ENCODE measurements at regions not wholly inside any gene's neighbourhood (a gene's known extent, or its start where the extent isn't known, plus 50 kb on each side); places are given as distances from the start of the nearest gene placed in this dataset.

DNA sequence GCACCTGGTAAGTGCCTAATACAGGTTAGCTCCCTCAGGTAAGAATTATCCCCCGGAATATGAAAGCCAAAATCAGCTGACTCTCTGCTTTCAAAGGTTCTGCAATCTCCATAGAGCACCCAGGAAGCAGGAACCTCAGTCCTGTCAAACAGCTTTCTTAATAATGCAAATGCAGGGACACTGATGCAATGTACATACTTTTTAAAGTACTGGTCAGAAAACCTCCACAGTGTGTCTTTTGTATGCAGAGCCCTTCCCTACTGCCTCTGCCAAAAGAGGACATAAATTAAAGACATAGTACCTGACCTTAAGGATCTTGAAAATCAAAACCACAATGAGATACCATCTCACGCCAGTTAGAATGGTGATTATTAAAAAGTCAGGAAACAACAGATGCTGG, 365.0 kb upstream of the KAZN start:
- DNase-seq (no peak), ATAC-seq (no peak)
- peaks cover 0 to 12% (median 0%) of the 10 kb centered on the region in 11 donors for H3K9me3 ChIP-seq
- H3K27ac ChIP-seq: no peak overlapping the region
- intact Hi-C loops (cut with DNase I): no loop called here
- TF ChIP-seq, protein P1, sequence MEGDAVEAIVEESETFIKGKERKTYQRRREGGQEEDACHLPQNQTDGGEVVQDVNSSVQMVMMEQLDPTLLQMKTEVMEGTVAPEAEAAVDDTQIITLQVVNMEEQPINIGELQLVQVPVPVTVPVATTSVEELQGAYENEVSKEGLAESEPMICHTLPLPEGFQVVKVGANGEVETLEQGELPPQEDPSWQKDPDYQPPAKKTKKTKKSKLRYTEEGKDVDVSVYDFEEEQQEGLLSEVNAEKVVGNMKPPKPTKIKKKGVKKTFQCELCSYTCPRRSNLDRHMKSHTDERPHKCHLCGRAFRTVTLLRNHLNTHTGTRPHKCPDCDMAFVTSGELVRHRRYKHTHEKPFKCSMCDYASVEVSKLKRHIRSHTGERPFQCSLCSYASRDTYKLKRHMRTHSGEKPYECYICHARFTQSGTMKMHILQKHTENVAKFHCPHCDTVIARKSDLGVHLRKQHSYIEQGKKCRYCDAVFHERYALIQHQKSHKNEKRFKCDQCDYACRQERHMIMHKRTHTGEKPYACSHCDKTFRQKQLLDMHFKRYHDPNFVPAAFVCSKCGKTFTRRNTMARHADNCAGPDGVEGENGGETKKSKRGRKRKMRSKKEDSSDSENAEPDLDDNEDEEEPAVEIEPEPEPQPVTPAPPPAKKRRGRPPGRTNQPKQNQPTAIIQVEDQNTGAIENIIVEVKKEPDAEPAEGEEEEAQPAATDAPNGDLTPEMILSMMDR (IDR thresholded peaks at IDR 0.05): no peak
- no peak overlapping the region for H3K4me3 ChIP-seq
- H3K4me1 ChIP-seq: no peaks in the 10 kb centered on the region
- no peaks in the 10 kb centered on the region for H3K36me3 ChIP-seq
- WGBS, 2 donors: 72 to 77% methylated on average over 2 of the region's 2 CpGs
- peaks cover 0 to 15% (median 0%) of the 10 kb centered on the region in 7 donors for H3K27me3 ChIP-seq

DNA sequence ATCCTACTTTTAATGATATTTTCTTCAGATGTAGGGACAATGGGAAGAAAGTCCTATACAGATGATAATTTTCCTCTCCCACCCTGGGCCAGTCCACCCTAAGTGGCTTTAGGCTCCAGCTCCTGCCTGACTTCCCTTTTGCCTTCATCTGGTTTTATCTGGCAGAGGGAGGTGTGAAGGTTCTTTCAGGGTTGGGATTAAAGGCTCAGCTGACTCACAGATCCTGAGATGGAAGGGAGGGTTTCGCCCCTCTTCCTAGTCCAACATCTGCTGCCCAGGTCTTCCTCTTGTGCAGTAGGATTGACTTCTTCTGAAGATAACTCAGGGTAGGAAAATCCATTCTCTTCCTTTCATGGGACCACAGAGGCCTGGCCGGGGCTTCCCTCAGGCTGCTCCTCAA, 362.4 kb upstream of the KAZN start:
- intact Hi-C loops (cut with DNase I): loop anchor here in 1 of 10 donors (5.0 kb wide), 1 partner anchor 51 kb away; no protein-coding TSS in a partner anchor
- 77 to 82% methylated on average over 2 of the region's 2 CpGs for WGBS, 2 donors
- Histone ChIP-seq H3K4me3 (no peak overlapping the region), H3K27me3 (peaks cover 0 to 22% (median 0%) of the 10 kb centered on the region in 7 donors), H3K9me3 (peaks cover 0 to 11% (median 0%) of the 10 kb centered on the region in 11 donors), H3K36me3 (no peaks in the 10 kb centered on the region), H3K4me1 (no peaks in the 10 kb centered on the region), H3K27ac (no peak overlapping the region)
- TF ChIP-seq, protein P1 (IDR thresholded peaks at IDR 0.05): no peak
- ATAC-seq: no peak
- no peak for DNase-seq

DNA sequence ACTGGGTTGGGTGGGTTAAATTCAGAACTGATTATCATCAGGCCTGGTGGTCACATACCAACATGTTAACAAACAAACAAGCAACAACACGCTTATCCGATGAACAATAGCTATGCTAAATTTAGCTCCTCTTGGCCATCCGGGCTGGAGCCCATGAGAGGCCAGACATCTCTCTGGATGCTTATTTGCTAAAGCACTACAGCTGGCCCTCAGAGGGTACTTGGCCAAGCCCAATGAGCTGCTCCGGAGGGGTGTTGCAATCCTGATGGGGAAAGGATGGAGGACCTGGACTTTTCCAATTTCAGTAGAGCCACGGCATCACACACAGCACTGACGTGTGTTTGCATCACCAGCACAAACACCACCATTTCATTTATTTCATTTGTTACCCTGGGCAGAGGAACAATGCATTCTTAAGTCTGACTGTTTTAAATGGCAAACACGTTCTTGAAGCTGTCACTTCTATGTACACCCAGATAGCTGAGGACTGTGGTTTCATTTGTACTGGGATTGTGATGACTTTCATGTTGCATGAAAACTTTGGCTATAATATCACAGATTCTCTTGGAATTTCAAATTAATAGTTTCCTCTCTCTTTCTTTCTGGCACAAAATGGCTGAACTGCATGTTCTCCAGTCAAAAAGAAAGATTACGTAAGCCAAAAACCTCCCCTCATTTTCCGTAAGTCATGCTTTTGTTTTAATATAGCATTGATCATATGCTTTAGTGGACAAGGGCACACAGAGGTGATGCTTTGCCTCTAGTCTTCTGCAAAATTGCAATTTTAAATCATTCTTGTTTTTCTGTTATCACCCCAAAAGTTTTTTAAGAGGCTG, 359.8 kb upstream of the KAZN start:
- Histone ChIP-seq H3K36me3 (no peaks in the 10 kb centered on the region), H3K27ac (peak overlapping the region in 1 of 10 donors; percentile 35), H3K27me3 (peaks cover 0 to 13% (median 2%) of the 10 kb centered on the region in 7 donors), H3K4me3 (no peak overlapping the region), H3K9me3 (peaks cover 0 to 1% (median 0%) of the 10 kb centered on the region in 11 donors), H3K4me1 (no peaks in the 10 kb centered on the region)
- intact Hi-C loops (cut with DNase I): loop anchor here in 1 of 10 donors (5.0 kb wide), 1 partner anchor 49 kb away; no protein-coding TSS in a partner anchor
- peak; percentile 7 to 49 for DNase-seq
- TF ChIP-seq, protein P1 (IDR thresholded peaks at IDR 0.05): no peak
- 54 to 55% methylated on average over 9 of the region's 9 CpGs for WGBS, 2 donors
- peak in 7 of 8 donors; percentile 42 to 93 (median 82) for ATAC-seq

DNA sequence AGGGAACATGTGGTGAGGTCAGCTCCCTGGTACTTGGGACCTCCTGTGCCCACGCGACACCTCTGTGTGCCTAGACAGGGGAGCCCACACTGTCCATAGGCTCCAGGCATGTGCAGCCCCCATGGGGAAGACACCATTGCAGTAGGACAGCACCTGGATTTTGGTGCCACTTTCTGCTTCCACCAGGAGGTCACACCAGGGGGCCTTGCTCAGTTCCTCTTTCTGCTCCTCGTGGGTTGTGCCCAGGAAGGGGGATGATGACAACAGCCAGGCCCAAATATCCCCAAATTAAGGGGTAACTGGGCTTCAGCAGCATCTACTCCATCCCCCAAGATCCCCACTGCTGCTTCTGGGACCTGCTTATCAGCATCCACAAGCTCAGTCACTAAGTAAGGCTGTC, 358.2 kb upstream of the KAZN start:
- DNase-seq (no peak), ATAC-seq (no peak)
- 79 to 94% methylated on average over 3 of the region's 3 CpGs for WGBS, 2 donors
- Histone ChIP-seq H3K4me3 (no peak overlapping the region), H3K27ac (no peak overlapping the region), H3K9me3 (peaks cover 0 to 2% (median 0%) of the 10 kb centered on the region in 11 donors), H3K27me3 (peaks cover 0 to 22% (median 0%) of the 10 kb centered on the region in 7 donors), H3K4me1 (no peaks in the 10 kb centered on the region), H3K36me3 (no peaks in the 10 kb centered on the region)
- TF ChIP-seq, protein P1 (IDR thresholded peaks at IDR 0.05): no peak
- intact Hi-C loops (cut with DNase I): loop anchor here in 1 of 10 donors (10.0 kb wide), 1 partner anchor 285 kb away; no protein-coding TSS in a partner anchor

Measured in heart right ventricle (tissue), 16 donors.